NOMO-1 (cell line): ENCODE measurements at regions not wholly inside any gene's neighbourhood (a gene's known extent, or its start where the extent isn't known, plus 50 kb on each side); places are given as distances from the start of the nearest gene placed in this dataset.
A peak's percentile ranks its signal among the peaks of the same experiment; 100 is the strongest.

Experiments
- DNase-seq, 2 experiments: peaks; one replicate each; lab custom pipeline; 2025; ENCODE audit not compliant: unreplicated experiment in 2 of 2; lab: John Stamatoyannopoulos, UW

DNA sequence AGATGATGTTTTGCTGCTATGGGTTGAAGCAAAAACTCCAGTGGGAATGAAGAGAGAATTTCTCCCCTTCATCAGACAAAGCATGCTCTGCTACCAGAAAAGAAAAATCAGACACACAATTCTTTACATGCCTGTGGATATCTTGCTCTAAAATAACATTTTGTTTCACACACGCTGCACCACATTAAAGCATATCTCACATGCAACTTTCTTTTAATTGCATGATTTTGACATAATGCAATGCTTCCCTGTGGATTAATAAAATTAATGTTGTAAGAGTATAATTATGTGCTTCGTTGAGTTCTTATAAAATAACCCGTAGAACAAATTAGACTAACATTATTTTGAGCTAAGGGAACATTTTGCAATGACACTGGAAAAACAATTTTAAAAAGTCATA is 2230.7 kb downstream of the PCDH7 start:
- DNase-seq: no peak

DNA sequence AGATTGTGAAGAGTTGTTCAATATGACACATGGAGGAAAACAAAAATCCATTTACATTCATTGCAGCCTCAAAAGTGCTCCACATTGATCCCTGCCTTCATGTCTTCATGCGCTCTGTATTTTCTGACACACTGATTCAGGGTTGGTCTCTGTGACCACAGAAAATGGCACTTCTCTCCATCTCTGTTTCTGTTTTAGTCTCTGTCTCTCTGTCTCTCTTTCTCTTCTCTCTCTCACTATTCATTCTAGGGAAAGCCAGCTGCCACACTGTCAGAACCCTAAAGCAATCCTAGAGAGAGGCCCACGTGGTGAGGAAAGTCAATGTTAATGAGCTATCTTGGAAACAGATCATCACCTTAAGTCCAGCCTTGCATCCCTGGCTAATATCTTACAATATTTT is 2238.4 kb downstream of the PCDH7 start:
- DNase-seq: no peak

DNA sequence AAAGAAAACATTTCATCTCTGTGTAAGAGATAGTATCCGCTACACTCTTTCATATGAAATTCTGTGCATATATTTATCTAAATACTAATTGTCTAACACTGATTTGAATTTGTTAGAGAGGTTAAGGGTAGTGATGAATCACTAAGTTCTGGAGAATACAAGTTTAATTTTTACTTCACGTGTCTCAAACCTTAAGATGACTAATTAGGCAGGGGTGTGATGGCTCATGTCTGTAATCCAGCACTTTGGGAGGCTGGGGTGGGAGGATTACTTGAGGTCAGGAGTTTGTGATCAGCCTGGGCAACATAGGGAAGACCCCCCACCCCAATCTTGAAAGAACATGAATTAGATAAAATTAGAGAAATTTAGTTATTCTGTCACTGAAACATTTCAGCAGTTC is 2241.9 kb downstream of the PCDH7 start:
- DNase-seq: no peak

DNA sequence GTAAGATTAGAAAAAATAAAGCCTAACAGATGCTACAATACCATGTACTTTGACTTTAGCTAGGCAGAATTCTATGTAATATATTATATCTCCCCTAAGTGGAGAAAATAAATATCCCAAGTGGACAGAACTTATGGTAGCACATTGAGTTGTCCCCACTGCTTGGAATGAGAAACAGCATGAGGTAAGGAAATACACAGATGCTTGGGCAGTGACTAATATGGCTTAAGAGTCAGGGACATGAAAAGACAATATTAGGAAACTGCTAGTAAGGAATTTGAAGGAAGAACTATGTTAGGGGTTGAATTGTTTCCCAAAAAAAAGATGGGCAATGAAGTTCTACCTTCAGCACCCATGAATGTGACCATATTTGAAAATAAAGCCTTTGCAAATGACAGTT is 2265.1 kb downstream of the PCDH7 start:
- DNase-seq: no peak

DNA sequence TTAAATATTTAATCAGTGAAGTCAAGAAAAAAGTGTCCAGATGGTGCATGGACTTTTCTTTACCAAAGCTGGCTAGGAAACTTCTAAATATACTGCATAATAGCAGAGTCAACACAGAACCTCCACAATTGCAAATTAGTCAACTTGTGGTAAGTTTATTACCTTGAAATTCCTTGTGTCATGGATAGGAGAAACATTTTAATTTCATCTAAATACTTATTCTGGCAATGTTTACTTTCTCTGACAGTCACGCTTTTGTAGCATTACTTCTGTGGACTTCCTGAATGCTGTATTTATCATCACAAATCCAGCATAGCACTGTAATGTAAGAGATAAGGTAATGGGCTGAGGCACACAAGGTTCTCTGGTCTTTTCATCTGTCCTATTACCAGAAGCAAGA is 2266.1 kb downstream of the PCDH7 start:
- DNase-seq: no peak

DNA sequence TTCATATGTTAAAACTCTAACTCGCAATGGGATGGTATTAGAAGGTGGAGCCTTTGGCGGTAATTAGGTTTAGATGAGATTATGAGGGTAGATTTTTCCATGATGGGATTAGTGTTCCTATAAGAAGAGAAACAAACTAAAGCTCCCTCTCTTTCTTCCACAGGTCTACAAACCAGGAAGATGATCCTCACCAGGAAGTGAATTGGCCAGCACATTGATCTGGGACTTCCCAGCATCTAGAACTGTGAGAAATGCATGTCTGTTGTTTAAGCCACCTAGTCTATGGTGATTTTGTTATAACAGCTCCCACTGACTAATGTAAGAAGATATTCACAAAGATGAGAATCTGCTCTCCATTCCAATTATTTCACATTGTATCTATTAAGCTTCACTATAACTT is 2266.9 kb downstream of the PCDH7 start:
- DNase-seq: no peak

DNA sequence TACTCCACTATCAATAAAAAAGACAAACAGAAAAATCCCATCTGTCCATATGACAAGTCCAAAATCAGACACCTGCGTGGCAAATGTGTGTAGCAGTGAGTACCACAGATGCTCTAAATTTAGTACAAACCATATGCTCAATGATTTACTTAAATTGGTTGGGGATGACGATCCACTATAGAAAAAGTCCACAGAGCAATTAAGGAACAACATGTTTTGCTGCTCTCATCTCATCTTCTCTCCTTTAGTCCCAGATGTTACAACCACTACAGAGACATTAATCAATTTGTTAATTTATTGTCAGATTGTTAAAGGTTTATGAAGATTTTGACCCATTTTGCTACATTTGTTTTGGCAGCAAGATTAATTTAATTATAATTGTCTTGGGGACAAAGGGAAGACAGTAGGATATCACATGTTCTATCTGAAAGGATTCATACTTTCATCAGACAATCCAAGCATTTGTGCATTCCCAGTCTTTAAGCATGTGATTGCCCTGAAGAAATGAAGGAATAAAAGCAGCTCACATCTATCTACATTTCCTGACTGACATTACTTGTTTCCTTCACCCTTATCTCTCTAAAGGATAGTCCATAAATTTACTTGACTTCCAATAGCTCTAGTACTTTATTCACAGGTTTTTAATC is 2268.1 kb downstream of the PCDH7 start:
- DNase-seq: no peak

DNA sequence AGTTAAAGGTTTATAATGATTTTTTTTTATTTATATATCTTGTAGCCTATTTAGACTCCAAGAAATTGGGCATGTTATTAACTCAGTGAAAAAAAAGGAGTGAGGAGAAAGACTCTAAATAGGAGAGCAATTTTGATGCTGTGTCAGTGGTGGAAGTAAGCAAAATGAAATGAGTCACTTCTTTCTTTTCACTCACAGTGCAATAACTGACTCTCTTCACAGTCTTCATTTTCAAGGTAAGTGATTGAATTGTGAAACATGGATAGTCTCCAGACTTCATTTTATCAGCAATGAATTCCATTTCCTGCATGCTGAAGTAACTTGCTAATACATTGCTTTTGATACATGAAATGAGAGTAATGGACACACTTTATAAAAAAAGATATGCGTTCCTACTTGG is 2271.5 kb downstream of the PCDH7 start:
- no peak for DNase-seq

DNA sequence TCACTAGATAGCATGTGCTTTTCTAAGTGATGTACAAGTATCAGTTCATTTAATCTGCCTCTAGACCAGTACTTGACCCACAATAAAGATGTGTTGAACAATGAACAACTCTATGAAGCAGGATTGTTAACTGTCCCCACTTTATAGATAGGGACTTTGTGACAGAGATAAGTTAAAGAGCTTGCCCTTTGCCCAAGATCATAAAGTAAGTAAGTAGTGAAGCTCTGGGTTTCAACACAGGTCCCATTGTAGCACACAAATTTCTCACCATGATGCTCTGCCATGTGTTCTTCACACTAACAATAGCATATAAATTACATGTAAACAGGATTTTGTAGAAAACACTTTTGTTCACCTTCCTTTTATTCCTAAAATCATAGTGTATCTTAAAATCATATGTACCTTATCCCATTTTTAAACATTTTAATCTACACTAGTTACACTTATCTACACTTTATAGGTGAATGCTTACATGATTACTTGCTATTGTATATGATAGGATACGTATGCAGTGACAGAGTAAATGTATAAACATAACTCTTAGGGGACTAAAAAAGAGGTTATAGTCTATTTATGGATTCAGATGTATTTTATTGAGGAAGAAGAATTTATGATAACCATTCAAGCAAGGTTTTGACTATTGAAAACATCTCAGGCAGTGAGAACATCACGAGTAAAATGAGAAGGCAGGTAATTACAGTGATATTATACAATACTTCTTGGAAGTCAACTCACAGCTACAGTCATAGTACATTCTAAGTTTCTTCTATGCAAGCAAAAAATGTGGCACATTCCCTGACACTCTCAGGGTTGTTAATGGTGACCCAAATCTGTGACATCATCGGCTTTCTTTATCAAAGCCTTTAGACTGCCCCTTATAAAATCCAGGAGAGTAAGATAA is 2275.1 kb downstream of the PCDH7 start:
- no peak for DNase-seq

DNA sequence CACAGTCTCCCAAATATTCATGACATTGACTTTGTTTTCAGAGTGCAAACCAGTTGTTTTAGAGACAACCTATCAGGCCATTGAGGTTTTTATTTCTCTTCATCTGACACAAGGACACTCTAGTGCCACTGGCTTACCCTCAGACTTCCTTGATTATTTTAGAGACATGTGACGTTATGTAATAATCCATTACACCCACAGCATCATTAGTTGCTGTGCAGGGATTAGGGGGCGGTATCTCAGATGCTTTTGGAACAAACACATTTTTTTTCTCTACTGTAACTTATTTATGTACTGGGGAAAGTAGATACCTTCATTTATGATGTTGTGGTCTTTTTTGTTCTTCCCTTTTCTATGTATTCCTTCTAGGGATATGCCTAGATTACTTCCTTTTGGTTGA is 2293.1 kb downstream of the PCDH7 start:
- no peak for DNase-seq

DNA sequence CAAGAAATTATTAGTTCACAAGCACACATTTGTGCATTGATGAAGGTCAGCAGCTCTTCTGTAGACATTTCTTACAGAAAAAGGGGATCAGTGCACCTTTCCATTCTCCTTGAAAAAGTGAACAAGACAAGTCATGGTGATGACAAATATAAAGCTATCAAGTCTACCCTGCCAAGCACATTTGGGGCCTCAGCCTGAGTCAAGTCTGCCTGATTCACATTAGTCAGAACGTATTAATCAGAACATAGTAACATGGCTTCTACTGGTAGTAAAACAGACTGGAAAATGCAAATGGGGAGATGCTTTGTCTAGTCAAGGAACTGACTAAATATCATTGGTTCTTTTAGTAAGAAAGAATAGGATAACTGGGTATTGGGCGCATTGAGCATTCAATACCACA is 2305.1 kb downstream of the PCDH7 start:
- DNase-seq: no peak

DNA sequence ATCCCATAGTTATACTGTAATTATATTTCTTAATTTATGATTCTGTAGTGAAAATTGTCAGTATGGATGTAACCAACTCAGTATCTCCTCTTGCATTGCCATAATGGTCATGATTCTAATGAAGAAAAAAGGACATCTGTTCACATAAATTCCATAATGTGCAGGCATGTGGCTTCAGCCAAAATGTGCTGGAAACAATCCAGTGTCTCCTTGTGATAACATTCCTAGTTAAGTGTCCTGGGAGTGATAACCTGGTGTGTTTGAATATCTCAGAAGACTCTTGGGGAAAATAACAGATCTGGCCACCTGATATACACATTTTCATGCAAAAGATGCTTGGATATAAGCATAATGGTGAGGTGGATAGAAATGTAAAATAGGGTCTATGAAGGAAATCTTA is 2309.8 kb downstream of the PCDH7 start:
- no peak for DNase-seq

DNA sequence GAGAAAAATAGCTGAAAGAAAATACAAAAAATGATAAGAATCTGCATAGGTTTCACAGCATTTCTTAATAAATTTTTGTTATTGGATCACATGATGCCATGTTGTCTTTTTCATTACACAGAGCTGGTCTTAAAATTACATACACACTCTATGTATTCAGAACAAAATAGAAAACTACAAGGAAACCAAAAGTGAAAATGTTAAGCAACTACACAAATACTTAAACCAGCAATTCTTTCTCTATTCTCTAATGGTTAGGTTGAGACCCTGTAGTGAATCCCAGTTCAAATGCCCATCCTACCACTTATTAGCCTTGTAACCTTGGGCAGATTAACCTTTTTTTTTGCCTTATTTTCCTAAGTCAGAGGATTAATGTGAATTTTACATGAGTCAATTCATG is 2311.2 kb downstream of the PCDH7 start:
- no peak for DNase-seq

DNA sequence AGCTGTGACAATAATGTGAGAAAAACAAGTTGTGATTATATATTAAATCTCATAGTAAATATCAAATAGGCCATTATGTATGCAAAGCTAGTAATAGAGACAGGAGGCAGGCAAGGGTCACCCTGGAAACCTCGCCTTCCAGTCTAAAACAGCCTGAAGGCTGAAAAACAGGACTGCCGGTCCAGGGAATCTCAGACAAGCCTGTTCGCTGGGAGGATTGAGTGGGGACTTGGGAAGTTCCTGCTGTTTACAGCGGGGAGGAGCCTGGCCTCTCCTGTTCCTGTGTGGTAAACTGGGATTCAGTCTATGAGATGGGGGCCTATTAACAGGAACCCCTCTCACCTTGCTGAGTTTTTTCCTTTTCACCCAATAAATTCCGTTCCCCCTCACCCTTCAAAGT is 2317.3 kb downstream of the PCDH7 start:
- no peak for DNase-seq

DNA sequence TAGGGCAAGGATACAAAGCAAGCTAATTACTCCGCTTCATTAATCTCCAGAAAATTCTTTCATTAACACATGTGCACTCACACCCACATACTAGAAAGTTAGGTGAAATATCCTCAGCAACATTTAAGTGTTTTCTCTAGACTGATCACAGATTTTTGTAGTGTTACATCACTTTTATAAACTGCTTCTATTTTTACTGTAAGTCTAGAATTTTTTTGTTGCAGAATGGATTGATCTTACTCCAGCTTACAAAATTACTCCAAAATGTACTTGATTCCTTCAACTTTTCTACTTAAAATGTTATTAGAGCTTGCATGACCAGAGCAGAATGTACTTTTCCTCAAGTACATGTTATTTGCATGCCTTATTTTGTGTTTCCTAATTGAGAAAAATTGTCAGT is 2325.2 kb downstream of the PCDH7 start:
- DNase-seq: no peak

DNA sequence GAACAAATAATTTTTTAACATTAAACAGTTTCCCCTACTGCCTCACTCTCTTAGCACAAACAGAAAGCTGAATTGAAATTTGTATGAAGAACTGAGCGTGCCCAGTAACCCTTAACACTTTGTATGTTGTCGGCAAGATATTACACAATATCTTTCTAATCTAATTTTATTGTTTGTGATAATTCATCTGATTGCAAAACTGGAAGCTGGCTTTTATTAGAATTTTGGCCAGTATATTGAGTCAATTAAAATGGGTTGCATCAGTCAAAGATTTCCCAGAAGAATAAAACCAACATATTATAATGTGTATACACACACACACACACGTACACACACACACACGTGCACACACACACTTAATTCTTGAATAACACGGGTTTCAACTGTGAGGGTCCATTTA is 2332.1 kb downstream of the PCDH7 start:
- no peak for DNase-seq

DNA sequence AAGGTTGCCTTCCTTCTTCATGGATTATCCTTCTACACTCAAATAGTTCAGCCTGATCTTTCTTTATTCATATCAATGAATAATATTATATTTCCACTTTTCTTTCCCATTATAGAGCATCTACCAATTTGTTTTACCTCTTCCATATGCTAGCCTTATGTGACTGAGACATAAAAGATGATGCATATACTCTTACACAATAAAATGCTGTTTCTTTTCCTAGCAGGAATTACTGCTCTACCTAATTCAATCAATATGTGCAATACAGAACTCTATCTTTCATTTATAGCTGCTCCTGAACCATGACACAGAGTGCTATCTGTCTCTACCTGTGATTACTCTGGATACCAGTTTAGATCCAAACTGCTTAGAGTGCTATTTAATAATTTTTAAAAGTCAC is 2334.0 kb downstream of the PCDH7 start:
- no peak for DNase-seq

DNA sequence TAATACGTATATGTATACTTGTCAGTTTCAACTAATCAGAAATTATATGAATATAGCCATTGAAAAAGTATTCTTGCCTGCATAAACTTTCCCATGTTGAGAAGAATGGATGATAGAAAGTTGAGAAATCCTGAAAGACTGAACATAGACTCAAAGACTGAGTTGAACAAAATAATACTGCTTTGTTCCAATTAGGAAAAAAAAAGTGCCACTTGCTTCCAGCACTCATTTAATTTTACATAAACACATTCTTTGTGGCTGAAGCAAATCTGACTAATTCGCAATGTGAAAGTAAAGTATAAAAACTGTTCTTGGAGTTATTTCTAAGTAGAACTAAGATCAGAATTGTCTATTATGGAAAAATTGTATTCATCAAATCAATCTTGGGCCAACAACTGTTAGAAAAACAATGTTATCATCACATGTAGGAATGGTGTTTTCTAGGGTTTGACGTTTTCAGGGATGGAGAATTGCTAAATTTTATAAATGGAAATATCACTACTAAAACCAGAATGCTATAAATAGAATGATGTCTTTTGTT is 2334.6 kb downstream of the PCDH7 start:
- no peak for DNase-seq

DNA sequence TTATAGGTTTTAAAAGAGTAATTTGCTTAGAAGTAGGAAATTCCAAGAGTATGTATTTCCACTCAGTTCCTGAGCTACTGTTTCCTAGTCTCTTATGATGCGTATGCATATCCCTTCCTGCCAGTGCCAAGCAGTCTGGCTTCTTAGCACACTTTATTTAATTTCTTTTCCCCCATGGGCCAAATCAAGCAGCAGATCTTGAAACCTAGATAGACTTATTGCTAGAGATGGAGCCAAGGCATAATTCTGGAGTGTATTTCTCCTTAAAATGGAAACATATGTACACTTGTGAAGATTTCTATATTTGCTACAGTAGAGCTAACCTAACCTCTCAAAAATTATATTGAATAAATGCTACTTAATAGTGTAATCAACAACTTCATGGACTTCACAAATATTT is 2337.6 kb downstream of the PCDH7 start:
- no peak for DNase-seq

DNA sequence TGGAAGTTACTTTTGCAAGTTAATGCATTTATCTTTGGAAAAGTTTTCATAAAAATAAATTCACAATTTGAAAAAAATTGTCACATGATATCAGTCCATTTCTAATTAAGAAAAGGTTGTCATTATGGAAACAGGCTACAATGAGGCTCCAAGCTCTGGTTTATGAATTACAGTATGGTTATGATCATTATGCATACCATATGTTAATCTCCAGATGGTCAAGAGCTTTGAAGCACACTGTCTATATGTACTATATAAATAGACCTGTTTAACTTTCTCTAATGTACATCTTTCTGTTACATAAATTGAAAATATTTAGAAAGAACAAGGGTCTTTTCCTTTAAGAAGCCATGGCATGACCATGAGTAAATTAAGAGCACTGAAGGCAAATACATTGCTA is 2338.8 kb downstream of the PCDH7 start:
- no peak for DNase-seq

DNA sequence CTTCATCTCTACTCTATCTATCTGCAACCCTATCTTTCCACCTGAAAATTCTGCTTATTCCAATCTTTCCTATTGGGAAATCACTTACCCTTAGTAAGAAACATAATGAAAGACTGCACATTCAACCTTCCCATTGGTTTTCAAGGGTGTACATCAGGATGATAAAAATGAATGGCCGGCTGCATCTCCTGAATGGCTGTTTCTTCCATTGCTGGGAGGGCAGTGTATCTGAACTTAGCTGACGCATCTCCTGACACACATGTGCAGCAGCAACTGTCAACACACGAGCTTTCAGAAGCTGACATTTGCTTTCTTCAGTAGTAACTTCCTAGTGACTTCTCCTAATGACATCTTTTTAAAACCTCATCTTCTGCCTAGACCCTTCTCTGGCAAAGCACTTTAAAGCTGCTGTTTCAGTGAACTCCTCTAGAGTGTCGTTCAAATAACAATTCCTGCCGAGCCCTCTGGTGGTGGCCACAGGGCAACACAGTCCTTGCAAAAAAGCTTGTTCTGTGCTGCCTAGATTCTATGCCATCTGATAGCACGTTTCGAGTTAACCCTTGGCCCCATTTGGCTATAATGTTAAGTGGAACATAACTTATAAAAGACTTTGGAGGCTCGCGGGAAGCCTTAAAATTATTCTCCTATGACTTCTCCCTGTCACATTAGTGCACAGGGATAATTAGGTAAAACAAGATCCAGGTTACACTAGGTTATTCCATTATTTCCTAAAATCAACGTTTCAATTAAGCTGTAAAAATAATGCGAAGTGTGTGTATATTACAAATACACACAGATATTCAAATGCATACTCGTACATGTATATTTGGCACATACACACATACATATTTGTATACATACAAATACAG is 2340.7 kb downstream of the PCDH7 start:
- DNase-seq: peak in 1 of 2 experiments; percentile 15
